HCT116 (cell line): ENCODE measurements at regions not wholly inside any gene's neighbourhood (a gene's known extent, or its start where the extent isn't known, plus 50 kb on each side); places are given as distances from the start of the nearest gene placed in this dataset.
"Not testable (repeated sequence)": the region's sequence is repeated elsewhere in the genome, so short reads cannot be mapped to it uniquely, and the experiment has no call there.

ENCODE experiments used
- ATAC-seq: fragments of 200-7000 bp; cut with Tn5 transposase; 2 replicates; pipeline ENCODE4 v1.9.1; 2020; ENCODE audit warnings: mild to moderate bottlenecking, moderate library complexity
- BruUV-seq: library from RNA; stranded (reverse); fragments of 400-500 nt; replicated peaks from 2 replicates; lab custom pipeline; 2021; lab: Mats Ljungman, UMichigan
- CTCF ChIA-PET: fragments of 300-600 bp; sonication (Branson Sonifier 250); formaldehyde crosslinking; loops from one replicate; lab custom pipeline; 2021; ENCODE audit warnings: antibody characterized with exemption; lab: Charles Lee
- POLR2A ChIA-PET: fragments of 300-600, 350-600 bp; sonication (Branson Sonifier 250); formaldehyde crosslinking; loops from one replicate; lab custom pipeline; 2021; ENCODE audit warnings: antibody characterized with exemption; lab: Charles Lee
- RAD21 ChIA-PET, 2 experiments: fragments of 300-600 bp; sonication (Branson Sonifier 250); formaldehyde crosslinking; loops; one replicate each; lab custom pipeline; 2023; ENCODE audit warnings: low total read pairs in 2 of 2; ENCODE audit not compliant: uncharacterized antibody in 2 of 2, unreplicated experiment in 2 of 2, low non-redundant PET in 1 of 2; lab: Charles Lee
- DNase-seq: peaks from one replicate; pipeline ENCODE4 v3.0.0-alpha.2; 2010; ENCODE audit warnings: low read depth, low spot score
- H2AFZ ChIP-seq: fragments of 200-600 bp; shearing (Covaris generic), sonication (generic); 2 replicates; pipeline ENCODE4 v1.6.1; 2017; ENCODE audit warnings: low read depth, mixed run types, mixed read lengths, antibody characterized with exemption, low read length; ENCODE audit not compliant: poor library complexity, severe bottlenecking
- H3K27ac ChIP-seq: 2 replicates; pipeline ENCODE4 v1.5.1; 2012; ENCODE audit warnings: low read depth, low read length
- H3K27me3 ChIP-seq: fragments of 200-600 bp; sonication (generic); 2 replicates; pipeline ENCODE4 v1.6.1; 2016; ENCODE audit warnings: mixed run types, low read length, mixed read lengths; ENCODE audit not compliant: insufficient read depth
- H3K36me3 ChIP-seq, 2 experiments: fragments of 200-500 bp in 1 of 2; fragments of 200-600 bp in 1 of 2; sonication (Bioruptor generic) in 1 of 2; sonication (generic) in 1 of 2; 2 replicates each; pipeline versions ENCODE4 v1.5.1 to v1.6.1; 2014 to 2016; ENCODE audit warnings: low read length in 2 of 2, inconsistent platforms in 1 of 2, mixed read lengths in 1 of 2, mixed run types in 1 of 2; ENCODE audit not compliant: insufficient read depth in 2 of 2, control insufficient read depth in 1 of 2
- H3K4me1 ChIP-seq, 2 experiments: fragments of 200-600 bp in 1 of 2; sonication (generic) in 1 of 2; 2 replicates each; pipeline versions ENCODE4 v1.5.1 to v1.6.1; 2012 to 2017; ENCODE audit warnings: low read length in 2 of 2, inconsistent platforms in 1 of 2, mild to moderate bottlenecking in 1 of 2, mixed read lengths in 1 of 2, mixed run types in 1 of 2, moderate library complexity in 1 of 2; ENCODE audit not compliant: insufficient read depth in 2 of 2, control insufficient read depth in 1 of 2
- H3K4me2 ChIP-seq: fragments of 200-600 bp; sonication (generic); 2 replicates; pipeline ENCODE4 v1.6.1; 2017; ENCODE audit warnings: mixed run types, low read length, mixed read lengths
- H3K4me3 ChIP-seq, 2 experiments: fragments of 200-600 bp in 1 of 2; sonication (generic) in 1 of 2; replicated peaks in 1 of 2; 2 replicates each; pipeline ENCODE4 v1.5.1; 2011 to 2016; ENCODE audit warnings: low read length in 2 of 2, control low read depth in 1 of 2, low read depth in 1 of 2, mild to moderate bottlenecking in 1 of 2, mixed read lengths in 1 of 2, mixed run types in 1 of 2
- H3K79me2 ChIP-seq: fragments of 200-600 bp; sonication (generic); 2 replicates; pipeline ENCODE4 v1.6.1; 2017; ENCODE audit warnings: mild to moderate bottlenecking, mixed run types, low read length, moderate library complexity, mixed read lengths; ENCODE audit not compliant: insufficient read depth
- H3K9ac ChIP-seq: fragments of 200-600 bp; sonication (generic); 2 replicates; pipeline ENCODE4 v1.6.1; 2016; ENCODE audit warnings: low read length, mixed read lengths
- H3K9me2 ChIP-seq: fragments of 200-600 bp; sonication (generic), shearing (Covaris generic); 2 replicates; pipeline ENCODE4 v1.6.1; 2017; ENCODE audit warnings: mixed run types, mild to moderate bottlenecking, moderate library complexity; ENCODE audit not compliant: insufficient read depth
- H3K9me3 ChIP-seq, 2 experiments: fragments of 200-500 bp in 1 of 2; fragments of 200-600 bp in 1 of 2; sonication (Bioruptor generic) in 1 of 2; sonication (generic) in 1 of 2; 2 replicates each; pipeline ENCODE4 v1.6.1; 2014 to 2017; ENCODE audit warnings: low read length in 2 of 2, mixed read lengths in 2 of 2, inconsistent platforms in 1 of 2, low read depth in 1 of 2, mild to moderate bottlenecking in 1 of 2, mixed run types in 1 of 2, moderate library complexity in 1 of 2; ENCODE audit not compliant: control insufficient read depth in 1 of 2, insufficient read depth in 1 of 2
- H4K20me1 ChIP-seq: fragments of 200-600 bp; sonication (generic), shearing (Covaris generic); 2 replicates; pipeline ENCODE4 v1.6.1; 2017; ENCODE audit warnings: mixed run types, mild to moderate bottlenecking, moderate library complexity; ENCODE audit not compliant: insufficient read depth
- CBX3 ChIP-seq: IDR thresholded peaks from 2 replicates; pipeline ENCODE4 v1.6.1; 2012; ENCODE audit warnings: low read depth
- EGR1 ChIP-seq: IDR thresholded peaks from 2 replicates; pipeline ENCODE4 v1.6.1; 2012; ENCODE audit warnings: low read depth
- ELF1 ChIP-seq: IDR thresholded peaks from 2 replicates; pipeline ENCODE4 v1.6.1; 2012; ENCODE audit warnings: low read depth, borderline replicate concordance
- FOSL1 ChIP-seq: IDR thresholded peaks from 2 replicates; pipeline ENCODE4 v1.6.1; 2012; ENCODE audit warnings: low read depth
- JUND ChIP-seq: IDR thresholded peaks from 2 replicates; pipeline ENCODE4 v1.6.1; 2012
- POLR2A ChIP-seq: IDR thresholded peaks from 2 replicates; pipeline ENCODE4 v1.7.0; 2011; ENCODE audit warnings: borderline replicate concordance; ENCODE audit not compliant: insufficient read depth, insufficient read length; ENCODE audit errors: extremely low read depth
- RAD21 ChIP-seq: IDR thresholded peaks from 2 replicates; pipeline ENCODE4 v1.6.1; 2012; ENCODE audit warnings: low read depth, mild to moderate bottlenecking
- SP1 ChIP-seq: IDR thresholded peaks from 2 replicates; pipeline ENCODE4 v1.6.1; 2012; ENCODE audit warnings: low read depth
- YY1 ChIP-seq: IDR thresholded peaks from 2 replicates; pipeline ENCODE4 v1.6.1; 2011; ENCODE audit warnings: low read length, low read depth, moderate library complexity, mild to moderate bottlenecking; ENCODE audit not compliant: insufficient replicate concordance; ENCODE audit errors: extremely low read depth
- ZFX ChIP-seq: fragments of 450-650 bp; IDR thresholded peaks from 2 replicates; pipeline ENCODE4 v1.6.1; 2017
- ZNF274 ChIP-seq: fragments of 200-500 bp; sonication (Bioruptor generic); IDR thresholded peaks from 2 replicates; pipeline ENCODE4 v1.6.1; 2014; ENCODE audit warnings: mild to moderate bottlenecking, low read depth, low read length, inconsistent platforms
- intact Hi-C: fragments of 100-400 bp; cut with micrococcal nuclease; formaldehyde crosslinking; loops from 2 replicates; pipeline ENCODE4 v1.10.0; 2022
- TF ChIP-seq, protein P1 (sequence below): IDR thresholded peaks from 2 replicates; pipeline ENCODE4 v1.6.1; 2011; ENCODE audit warnings: mild to moderate bottlenecking, low read length, moderate library complexity; ENCODE audit not compliant: insufficient replicate concordance; ENCODE audit errors: extremely low read depth
- TF ChIP-seq, protein P2 (sequence below), 3 experiments: fragments of 200-600 bp in 1 of 3; sonication (generic) in 1 of 3; IDR thresholded peaks in 2 of 3; conservative IDR thresholded peaks in 1 of 3; 2 replicates each; pipeline ENCODE4 v1.5.1; 2012 to 2017; ENCODE audit warnings: low read depth in 2 of 3, low read length in 2 of 3, antibody characterized with exemption in 1 of 3, borderline replicate concordance in 1 of 3, control low read depth in 1 of 3, mild to moderate bottlenecking in 1 of 3, mixed read lengths in 1 of 3, mixed run types in 1 of 3, moderate library complexity in 1 of 3; ENCODE audit not compliant: insufficient read depth in 1 of 3
- TF ChIP-seq, protein P3 (sequence below): IDR thresholded peaks from 2 replicates; pipeline ENCODE4 v1.6.1; 2012

DNA sequence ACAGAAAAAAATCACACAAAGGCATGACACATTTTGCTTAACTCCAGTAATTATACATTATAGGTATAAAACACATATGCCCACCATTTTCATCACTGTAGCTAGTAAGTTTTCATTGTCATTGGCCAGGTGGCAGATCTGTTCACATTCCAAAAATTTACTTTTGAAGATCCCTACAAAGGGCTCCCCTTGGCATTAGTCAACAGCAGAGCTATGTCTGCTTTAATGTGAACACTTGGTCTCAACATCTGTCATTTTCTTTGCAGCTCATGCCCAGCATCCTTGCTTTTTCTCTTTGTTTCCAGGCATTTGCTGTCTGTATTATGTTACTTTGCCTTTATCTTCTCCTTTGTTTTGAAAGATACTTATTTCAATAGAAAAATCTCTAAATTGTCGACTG is 519.1 kb upstream of the FOXG1 start:
- Histone ChIP-seq H4K20me1 (no peaks in the 10 kb centered on the region), H3K27me3 (no peaks in the 10 kb centered on the region), H3K4me2 (no peak overlapping the region), H3K9me2 (no peaks in the 10 kb centered on the region), H2AFZ (no peak overlapping the region), H3K9me3 (peaks cover 4 to 12% of the 10 kb centered on the region in 2 experiments; a peak in 2 of 4 replicates), H3K36me3 (no peaks in the 10 kb centered on the region), H3K79me2 (no peaks in the 10 kb centered on the region), H3K4me3 (no peak overlapping the region), H3K9ac (no peak overlapping the region), H3K27ac (no peak overlapping the region), H3K4me1 (no peaks in the 10 kb centered on the region)
- ChIA-PET CTCF (no interaction called here), POLR2A (no interaction called here), RAD21 (no interaction called here)
- TF ChIP-seq JUND, result no peak
- TF ChIP-seq, protein P1, sequence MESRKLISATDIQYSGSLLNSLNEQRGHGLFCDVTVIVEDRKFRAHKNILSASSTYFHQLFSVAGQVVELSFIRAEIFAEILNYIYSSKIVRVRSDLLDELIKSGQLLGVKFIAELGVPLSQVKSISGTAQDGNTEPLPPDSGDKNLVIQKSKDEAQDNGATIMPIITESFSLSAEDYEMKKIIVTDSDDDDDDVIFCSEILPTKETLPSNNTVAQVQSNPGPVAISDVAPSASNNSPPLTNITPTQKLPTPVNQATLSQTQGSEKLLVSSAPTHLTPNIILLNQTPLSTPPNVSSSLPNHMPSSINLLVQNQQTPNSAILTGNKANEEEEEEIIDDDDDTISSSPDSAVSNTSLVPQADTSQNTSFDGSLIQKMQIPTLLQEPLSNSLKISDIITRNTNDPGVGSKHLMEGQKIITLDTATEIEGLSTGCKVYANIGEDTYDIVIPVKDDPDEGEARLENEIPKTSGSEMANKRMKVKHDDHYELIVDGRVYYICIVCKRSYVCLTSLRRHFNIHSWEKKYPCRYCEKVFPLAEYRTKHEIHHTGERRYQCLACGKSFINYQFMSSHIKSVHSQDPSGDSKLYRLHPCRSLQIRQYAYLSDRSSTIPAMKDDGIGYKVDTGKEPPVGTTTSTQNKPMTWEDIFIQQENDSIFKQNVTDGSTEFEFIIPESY, result no peak
- TF ChIP-seq YY1, result no peak
- TF ChIP-seq CBX3, result no peak
- TF ChIP-seq RAD21, result no peak
- TF ChIP-seq ZNF274, result no peak
- no peak for TF ChIP-seq EGR1
- no peak for TF ChIP-seq ELF1
- TF ChIP-seq, protein P2, sequence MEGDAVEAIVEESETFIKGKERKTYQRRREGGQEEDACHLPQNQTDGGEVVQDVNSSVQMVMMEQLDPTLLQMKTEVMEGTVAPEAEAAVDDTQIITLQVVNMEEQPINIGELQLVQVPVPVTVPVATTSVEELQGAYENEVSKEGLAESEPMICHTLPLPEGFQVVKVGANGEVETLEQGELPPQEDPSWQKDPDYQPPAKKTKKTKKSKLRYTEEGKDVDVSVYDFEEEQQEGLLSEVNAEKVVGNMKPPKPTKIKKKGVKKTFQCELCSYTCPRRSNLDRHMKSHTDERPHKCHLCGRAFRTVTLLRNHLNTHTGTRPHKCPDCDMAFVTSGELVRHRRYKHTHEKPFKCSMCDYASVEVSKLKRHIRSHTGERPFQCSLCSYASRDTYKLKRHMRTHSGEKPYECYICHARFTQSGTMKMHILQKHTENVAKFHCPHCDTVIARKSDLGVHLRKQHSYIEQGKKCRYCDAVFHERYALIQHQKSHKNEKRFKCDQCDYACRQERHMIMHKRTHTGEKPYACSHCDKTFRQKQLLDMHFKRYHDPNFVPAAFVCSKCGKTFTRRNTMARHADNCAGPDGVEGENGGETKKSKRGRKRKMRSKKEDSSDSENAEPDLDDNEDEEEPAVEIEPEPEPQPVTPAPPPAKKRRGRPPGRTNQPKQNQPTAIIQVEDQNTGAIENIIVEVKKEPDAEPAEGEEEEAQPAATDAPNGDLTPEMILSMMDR (IDR thresholded peaks at IDR 0.05 in 2 of 3, conservative IDR thresholded peaks at IDR 0.05 in 1 of 3; ENCODE audit: borderline replicate concordance in 1 of 3, insufficient read depth in 1 of 3, low read depth in 2 of 3, low read length in 2 of 3), result no peak
- no peak for TF ChIP-seq ZFX
- TF ChIP-seq POLR2A, result no peak
- TF ChIP-seq, protein P3, sequence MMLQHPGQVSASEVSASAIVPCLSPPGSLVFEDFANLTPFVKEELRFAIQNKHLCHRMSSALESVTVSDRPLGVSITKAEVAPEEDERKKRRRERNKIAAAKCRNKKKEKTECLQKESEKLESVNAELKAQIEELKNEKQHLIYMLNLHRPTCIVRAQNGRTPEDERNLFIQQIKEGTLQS, result no peak
- TF ChIP-seq FOSL1, result no peak
- no peak for TF ChIP-seq SP1
- BruUV-seq, result no TSS peak
- ATAC-seq (no peak), DNase-seq (no peak)
- intact Hi-C loops, result no loop called here

- intact Hi-C loops, H3K4me3 ChIP-seq, DNase-seq, RAD21 ChIA-PET, H3K27ac ChIP-seq, BruUV-seq, H3K4me2 ChIP-seq, H4K20me1 ChIP-seq, H3K79me2 ChIP-seq, H3K9me2 ChIP-seq, H2AFZ ChIP-seq, CTCF ChIA-PET, H3K36me3 ChIP-seq, POLR2A ChIA-PET, ATAC-seq, H3K4me1 ChIP-seq, H3K9ac ChIP-seq, H3K27me3 ChIP-seq: not testable (repeated sequence)
- peaks cover 14 to 17% of the 10 kb centered on the region in 2 experiments; a peak in 2 of 4 replicates for H3K9me3 ChIP-seq
Observed at GRCh38 chr14:28252124-28252523, 514.5 kb upstream of the FOXG1 start.
